ENCODE measurements at regions not wholly inside any gene's neighbourhood (a gene's known extent, or its start where the extent isn't known, plus 50 kb on each side); places are given as distances from the start of the nearest gene placed in this dataset.

DNA sequence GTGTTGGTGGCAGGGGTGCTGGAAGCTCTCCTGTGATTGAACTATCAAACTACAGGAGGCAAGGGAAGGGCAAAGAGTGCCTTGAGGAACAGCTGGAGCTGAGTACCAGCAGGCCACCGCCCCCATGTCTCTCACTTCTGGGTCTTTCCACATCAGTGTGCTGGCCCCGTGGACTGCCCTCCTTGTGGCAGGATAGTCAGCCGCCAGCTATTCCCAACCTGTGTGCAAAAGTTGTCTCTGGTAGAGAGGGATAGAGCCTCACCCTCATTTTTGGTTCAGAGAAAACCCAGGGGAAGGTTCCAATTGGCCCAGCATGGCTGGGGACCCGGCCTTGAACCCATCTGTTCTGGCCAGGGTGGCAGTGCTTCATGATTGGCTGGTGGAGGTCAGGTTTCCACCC, 211.8 kb downstream of the IRF8 start:
- FAIRE-seq (no peak), DNase-seq (ENCODE audit: insufficient read length, low spot score) (no peak)
- TF ChIP-seq POLR2A (IDR thresholded peaks at IDR 0.05; ENCODE audit: low read depth, low read length) (no peak), POLR2AphosphoS5 (IDR thresholded peaks at IDR 0.05; ENCODE audit: low read depth, low read length) (no peak), TAF1 (IDR thresholded peaks at IDR 0.05; ENCODE audit: low read depth, low read length) (no peak), SPI1 (IDR thresholded peaks at IDR 0.05; ENCODE audit: low read depth, low read length) (no peak), PAX5 (IDR thresholded peaks at IDR 0.05; ENCODE audit: insufficient read depth, low read length, severe bottlenecking) (no peak), POU2F2 (IDR thresholded peaks at IDR 0.05; ENCODE audit: low read depth, low read length) (no peak)

- FAIRE-seq (no peak), DNase-seq (ENCODE audit: insufficient read length, low spot score) (no peak)
- no peak for TF ChIP-seq SPI1 (IDR thresholded peaks at IDR 0.05; ENCODE audit: low read depth, low read length)
- no peak for TF ChIP-seq TAF1 (IDR thresholded peaks at IDR 0.05; ENCODE audit: low read depth, low read length)
- TF ChIP-seq POU2F2 (IDR thresholded peaks at IDR 0.05; ENCODE audit: low read depth, low read length), result no peak
- no peak for TF ChIP-seq POLR2A (IDR thresholded peaks at IDR 0.05; ENCODE audit: low read depth, low read length)
- no peak for TF ChIP-seq PAX5 (IDR thresholded peaks at IDR 0.05; ENCODE audit: insufficient read depth, low read length, severe bottlenecking)
- TF ChIP-seq POLR2AphosphoS5 (IDR thresholded peaks at IDR 0.05; ENCODE audit: low read depth, low read length), result no peak
Measured at GRCh38 chr16:86112178-86112577, 213.2 kb downstream of the IRF8 start.

DNA sequence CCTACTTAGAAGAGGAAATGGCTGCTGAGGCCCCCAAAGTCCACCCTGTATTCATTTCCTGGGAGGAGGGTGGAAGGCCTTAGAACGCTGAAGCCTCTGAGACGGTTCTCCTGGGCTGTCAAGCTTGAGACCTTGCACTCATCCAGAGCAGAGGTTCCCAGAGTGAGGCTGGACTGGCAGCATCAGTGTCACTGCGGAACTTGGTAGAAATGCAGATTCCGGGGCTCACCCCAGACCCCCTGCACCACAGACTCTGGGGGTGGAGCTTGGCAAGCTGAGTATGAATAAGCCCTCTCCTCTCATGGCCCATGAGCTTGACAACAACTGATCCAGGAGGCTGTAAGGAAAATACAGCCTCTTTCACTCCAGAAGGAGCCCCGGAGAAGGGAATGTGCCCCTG, 218.3 kb downstream of the IRF8 start:
- FAIRE-seq (no peak), DNase-seq (ENCODE audit: insufficient read length, low spot score) (no peak)
- TF ChIP-seq TAF1 (IDR thresholded peaks at IDR 0.05; ENCODE audit: low read depth, low read length) (no peak), POU2F2 (IDR thresholded peaks at IDR 0.05; ENCODE audit: low read depth, low read length) (no peak), POLR2AphosphoS5 (IDR thresholded peaks at IDR 0.05; ENCODE audit: low read depth, low read length) (no peak), PAX5 (IDR thresholded peaks at IDR 0.05; ENCODE audit: insufficient read depth, low read length, severe bottlenecking) (no peak), SPI1 (IDR thresholded peaks at IDR 0.05; ENCODE audit: low read depth, low read length) (no peak), POLR2A (IDR thresholded peaks at IDR 0.05; ENCODE audit: low read depth, low read length) (no peak)

DNA sequence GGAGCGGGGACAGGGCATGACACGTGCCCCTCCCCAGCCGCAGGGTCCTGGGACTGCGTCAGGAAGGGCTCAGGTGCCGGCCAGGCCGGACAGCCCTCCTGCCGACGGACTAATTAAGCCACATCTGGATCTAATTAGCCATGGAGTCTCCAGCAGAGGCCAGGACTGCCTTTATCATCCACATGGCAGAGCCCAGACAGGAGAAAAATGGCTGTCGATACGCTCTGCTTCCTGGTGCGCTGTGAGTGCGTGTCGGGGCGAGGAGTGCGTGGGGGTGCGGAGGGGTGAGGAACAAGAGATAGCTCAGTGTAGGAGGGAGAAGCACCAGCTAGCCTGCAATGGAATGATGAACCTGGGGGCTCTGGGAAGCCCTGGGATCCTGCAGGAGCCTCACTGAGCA, 218.8 kb downstream of the IRF8 start:
- TF ChIP-seq POU2F2 (IDR thresholded peaks at IDR 0.05; ENCODE audit: low read depth, low read length), result no peak
- TF ChIP-seq PAX5 (IDR thresholded peaks at IDR 0.05; ENCODE audit: insufficient read depth, low read length, severe bottlenecking), result no peak
- TF ChIP-seq SPI1 (IDR thresholded peaks at IDR 0.05; ENCODE audit: low read depth, low read length), result no peak
- TF ChIP-seq POLR2A (IDR thresholded peaks at IDR 0.05; ENCODE audit: low read depth, low read length), result no peak
- TF ChIP-seq TAF1 (IDR thresholded peaks at IDR 0.05; ENCODE audit: low read depth, low read length), result no peak
- TF ChIP-seq POLR2AphosphoS5 (IDR thresholded peaks at IDR 0.05; ENCODE audit: low read depth, low read length), result no peak
- DNase-seq (ENCODE audit: insufficient read length, low spot score) (no peak), FAIRE-seq (no peak)

DNA sequence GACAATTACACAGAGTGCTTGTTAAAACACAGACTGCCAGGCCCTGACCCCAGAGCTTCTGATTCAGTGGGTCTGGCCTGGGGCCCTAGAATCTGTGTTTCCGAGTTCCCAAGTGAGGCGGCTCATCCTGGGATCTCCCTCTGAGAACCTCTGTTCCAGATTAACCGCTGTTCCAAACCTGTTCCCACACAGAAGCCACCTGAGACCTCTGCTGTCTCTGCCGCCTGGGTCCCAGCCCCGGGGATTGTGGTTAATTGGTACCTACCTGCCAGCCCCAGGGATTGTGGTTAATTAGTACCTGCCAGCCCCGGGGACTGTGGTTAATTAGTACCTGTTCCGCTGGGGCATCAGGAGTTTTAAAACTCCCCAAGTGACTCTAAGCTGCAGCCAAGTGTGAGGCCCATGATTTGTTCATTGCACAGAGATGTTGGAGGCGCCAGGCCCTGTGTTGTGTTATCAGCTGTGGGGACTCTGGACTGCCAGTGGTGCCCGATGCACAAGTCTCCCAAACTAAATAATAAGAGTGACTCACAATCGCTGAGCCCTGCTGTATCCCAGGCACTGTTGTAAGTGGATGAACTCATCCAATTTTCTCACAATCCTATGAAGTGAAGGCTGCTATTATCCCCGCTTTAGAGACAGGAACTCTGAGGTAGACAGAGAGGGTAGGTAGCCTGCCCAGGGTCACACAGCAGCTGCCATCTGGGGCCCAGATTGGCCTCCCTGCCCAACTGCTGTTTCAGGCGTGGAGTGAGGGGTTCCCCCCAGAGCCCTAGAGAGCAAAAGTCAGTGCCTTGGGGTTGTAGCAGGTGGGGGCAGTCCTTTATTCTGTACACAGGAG, 219.7 kb downstream of the IRF8 start:
- TF ChIP-seq POU2F2 (IDR thresholded peaks at IDR 0.05; ENCODE audit: low read depth, low read length) (no peak), TAF1 (IDR thresholded peaks at IDR 0.05; ENCODE audit: low read depth, low read length) (no peak), SPI1 (IDR thresholded peaks at IDR 0.05; ENCODE audit: low read depth, low read length) (no peak), PAX5 (IDR thresholded peaks at IDR 0.05; ENCODE audit: insufficient read depth, low read length, severe bottlenecking) (no peak), POLR2AphosphoS5 (IDR thresholded peaks at IDR 0.05; ENCODE audit: low read depth, low read length) (no peak), POLR2A (IDR thresholded peaks at IDR 0.05; ENCODE audit: low read depth, low read length) (no peak)
- DNase-seq (ENCODE audit: insufficient read length, low spot score) (no peak), FAIRE-seq (no peak)

DNA sequence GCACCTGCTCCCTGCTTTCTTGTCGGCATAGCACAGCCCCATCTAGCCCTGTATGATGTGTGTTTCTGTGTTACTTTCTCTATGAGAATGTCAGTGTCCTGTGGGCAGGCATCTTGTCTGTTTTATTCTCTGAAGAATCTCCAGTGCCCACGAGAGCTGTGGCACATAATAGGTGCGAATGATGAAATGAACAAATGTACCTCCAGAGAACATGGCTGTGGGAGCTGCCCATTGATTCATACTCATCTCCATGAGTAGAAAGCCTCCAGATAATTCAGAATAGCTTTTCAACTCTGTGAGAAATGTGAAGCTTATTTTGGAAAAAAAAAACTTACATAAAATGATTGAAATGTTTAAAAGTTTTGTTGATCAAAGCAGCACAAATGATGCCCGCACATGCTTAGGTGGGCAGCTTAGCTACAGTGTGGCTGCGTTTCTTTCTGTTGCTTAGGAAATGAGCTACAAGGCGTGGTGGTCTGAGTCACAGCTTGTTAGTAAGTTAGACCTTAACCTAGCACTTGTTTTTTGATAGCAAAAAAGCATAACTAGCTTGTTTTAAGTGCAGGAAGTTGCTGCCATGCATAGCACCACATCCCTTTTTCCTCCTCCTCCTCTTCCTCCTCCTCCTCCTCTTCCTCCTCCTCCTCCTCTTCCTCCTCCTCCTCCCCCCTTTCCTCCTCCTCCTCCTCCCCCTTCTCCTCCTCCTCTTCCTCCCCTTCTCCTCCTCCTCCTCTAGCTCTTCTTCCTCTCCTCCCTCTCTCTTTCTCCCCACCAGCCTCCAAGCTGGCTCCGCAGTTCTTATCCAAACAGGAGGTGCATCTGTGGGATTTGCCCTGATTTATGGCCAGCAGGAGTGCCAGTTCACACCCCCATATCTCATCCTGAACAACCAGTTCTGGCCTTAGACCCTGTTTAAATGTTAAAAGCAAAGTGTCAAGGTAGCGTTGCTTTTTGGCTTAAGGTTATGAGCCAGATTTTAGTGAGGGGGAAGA, 221.5 kb downstream of the IRF8 start:
- no peak for DNase-seq (ENCODE audit: insufficient read length, low spot score)
- no peak for FAIRE-seq
- no peak for TF ChIP-seq SPI1 (IDR thresholded peaks at IDR 0.05; ENCODE audit: low read depth, low read length)
- TF ChIP-seq PAX5 (IDR thresholded peaks at IDR 0.05; ENCODE audit: insufficient read depth, low read length, severe bottlenecking), result no peak
- TF ChIP-seq POLR2A (IDR thresholded peaks at IDR 0.05; ENCODE audit: low read depth, low read length), result no peak
- TF ChIP-seq POLR2AphosphoS5 (IDR thresholded peaks at IDR 0.05; ENCODE audit: low read depth, low read length), result no peak

DNA sequence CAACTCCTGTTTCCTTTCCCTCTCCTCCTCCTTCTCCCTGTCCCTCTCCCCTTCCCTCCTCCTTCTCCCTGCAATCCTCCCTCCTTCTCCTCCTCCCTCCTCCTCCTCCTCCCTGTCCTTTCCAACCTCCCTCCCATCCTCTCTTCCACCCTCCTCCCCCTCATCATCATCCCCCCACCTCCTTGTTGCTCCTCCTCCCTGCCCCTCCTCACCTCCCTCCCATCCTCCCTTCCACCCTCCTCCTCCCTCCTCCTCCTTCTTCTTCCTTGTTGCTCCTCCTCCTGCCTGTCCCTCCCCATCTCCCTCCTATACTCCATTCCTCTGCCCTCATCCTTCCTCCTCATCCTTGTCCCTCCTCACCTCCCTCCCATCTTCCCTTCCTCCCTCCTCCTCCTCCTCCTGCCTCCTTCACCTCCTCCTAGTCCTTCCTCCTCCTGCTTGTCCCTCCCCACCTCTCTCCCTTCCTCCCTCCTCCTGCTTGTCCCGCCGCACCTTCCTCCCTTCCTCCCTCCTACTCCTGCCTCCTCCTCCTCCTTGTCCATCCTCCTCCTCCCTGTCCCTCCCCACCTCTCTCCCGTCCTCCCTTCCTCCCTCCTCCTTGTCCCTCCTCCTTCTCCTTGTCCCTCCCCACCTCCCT, 222.5 kb downstream of the IRF8 start:
- FAIRE-seq (no peak), DNase-seq (ENCODE audit: insufficient read length, low spot score) (no peak)
- no peak for TF ChIP-seq POLR2A (IDR thresholded peaks at IDR 0.05; ENCODE audit: low read depth, low read length)
- TF ChIP-seq PAX5 (IDR thresholded peaks at IDR 0.05; ENCODE audit: insufficient read depth, low read length, severe bottlenecking), result no peak

DNA sequence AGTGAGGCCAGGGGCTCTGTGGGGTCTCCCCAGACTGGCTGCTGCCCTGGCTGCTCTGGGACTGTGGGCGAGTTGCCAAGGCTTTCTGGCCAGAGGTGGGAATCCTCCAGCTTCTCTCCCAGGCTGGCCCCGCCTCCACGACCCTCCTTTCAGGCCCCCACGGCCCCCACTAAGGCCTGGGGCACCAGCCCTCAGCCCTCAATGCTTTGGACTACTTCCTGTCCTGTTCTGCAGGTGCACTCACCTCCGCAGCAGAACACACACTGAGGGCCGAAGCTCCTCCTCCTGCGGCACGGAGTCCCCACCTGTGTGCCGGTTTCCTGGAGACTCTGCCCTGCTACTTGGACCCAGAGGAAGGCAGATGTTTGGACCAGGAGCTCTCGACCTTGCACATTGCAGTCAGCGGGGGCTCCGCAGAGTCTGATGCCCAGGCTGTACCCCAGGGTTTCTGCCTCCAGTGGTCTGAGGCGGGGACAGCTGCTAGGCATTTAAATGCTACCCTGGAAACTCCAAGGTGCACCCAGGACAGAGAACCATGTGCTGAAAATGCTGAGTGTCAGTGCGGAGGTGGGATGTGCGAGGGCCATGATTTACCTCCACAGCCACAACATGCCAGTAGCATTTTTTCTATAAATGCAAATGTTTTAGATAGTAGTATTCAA, 223.8 kb downstream of the IRF8 start:
- no peak for FAIRE-seq
- no peak for DNase-seq (ENCODE audit: insufficient read length, low spot score)
- no peak for TF ChIP-seq POU2F2 (IDR thresholded peaks at IDR 0.05; ENCODE audit: low read depth, low read length)
- TF ChIP-seq PAX5 (IDR thresholded peaks at IDR 0.05; ENCODE audit: insufficient read depth, low read length, severe bottlenecking), result no peak
- no peak for TF ChIP-seq POLR2AphosphoS5 (IDR thresholded peaks at IDR 0.05; ENCODE audit: low read depth, low read length)
- TF ChIP-seq SPI1 (IDR thresholded peaks at IDR 0.05; ENCODE audit: low read depth, low read length), result no peak
- no peak for TF ChIP-seq POLR2A (IDR thresholded peaks at IDR 0.05; ENCODE audit: low read depth, low read length)
